Gastrocnemius medialis (tissue), 4 donors: ENCODE measurements at regions not wholly inside any gene's neighbourhood (a gene's known extent, or its start where the extent isn't known, plus 50 kb on each side); places are given as distances from the start of the nearest gene placed in this dataset.
"Not testable (repeated sequence)": the region's sequence is repeated elsewhere in the genome, so short reads cannot be mapped to it uniquely, and the experiment has no call there.

ENCODE experiments used
- ATAC-seq, 2 donors: fragments of 150-250 bp; one replicate each; pipeline ENCODE4 v1.9.1; 2016
- DNase-seq, 2 donors: peaks; one replicate each; pipeline ENCODE4 v3.0.0-alpha.2; 2019
- H3K27ac ChIP-seq, 4 donors: fragments of 200-600 bp; sonication (generic); 1 replicate in 1 of 4; 2 replicates in 3 of 4; pipeline ENCODE4 v1.5.1; 2016 to 2018; ENCODE audit warnings: mild to moderate bottlenecking in 2 of 4, moderate library complexity in 1 of 4
- H3K27me3 ChIP-seq, 3 donors: fragments of 200-600 bp; sonication (generic) in 2 of 3; 1 replicate in 1 of 3; 2 replicates in 2 of 3; pipeline versions ENCODE4 v1.5.1 to v1.6.0; 2016 to 2019; ENCODE audit warnings: mild to moderate bottlenecking in 1 of 3, moderate library complexity in 1 of 3
- H3K36me3 ChIP-seq, 2 donors: fragments of 200-600 bp; sonication (generic) in 1 of 2; one replicate each; pipeline ENCODE4 v1.5.1; 2017 to 2018
- H3K4me1 ChIP-seq, 2 donors: fragments of 200-600 bp; sonication (generic) in 1 of 2; one replicate each; pipeline ENCODE4 v1.5.1; 2016 to 2017; ENCODE audit warnings: mild to moderate bottlenecking in 2 of 2
- H3K4me3 ChIP-seq, 4 donors: fragments of 200-600 bp; sonication (generic) in 3 of 4; 1 replicate in 1 of 4; 2 replicates in 3 of 4; pipeline ENCODE4 v1.5.1; 2016 to 2019; ENCODE audit warnings: mild to moderate bottlenecking in 2 of 4
- H3K9me3 ChIP-seq, 3 donors: fragments of 200-600 bp; sonication (generic) in 2 of 3; 1 replicate in 1 of 3; 2 replicates in 2 of 3; pipeline ENCODE4 v1.5.1; 2016 to 2019
- POLR2A ChIP-seq, 2 donors: fragments of 450-650 bp; IDR thresholded peaks; one replicate each; pipeline ENCODE4 v1.6.1; 2017; ENCODE audit warnings: antibody characterized with exemption in 2 of 2, mild to moderate bottlenecking in 2 of 2, moderate library complexity in 2 of 2
- in situ Hi-C, 4 donors: fragments of 200-750 bp; cut with MboI; loops; one replicate each; pipeline versions ENCODE4 v1.15.0 to v1.8.0; 2017; ENCODE audit warnings: low sequenced_read_pairs in 4 of 4
- intact Hi-C: fragments of 100-400 bp; cut with DNase I; formaldehyde crosslinking; loops from one replicate; pipeline ENCODE4 v1.15.1; 2023; ENCODE audit warnings: low total_unique reads
- TF ChIP-seq, protein P1 (sequence below), 5 experiments: fragments of 450-650 bp in 3 of 5; fragments of 200-600 bp in 2 of 5; sonication (generic) in 2 of 5; IDR thresholded peaks in 4 of 5; conservative IDR thresholded peaks in 1 of 5; 1 replicate in 4 of 5; 2 replicates in 1 of 5; pipeline ENCODE4 v1.5.1; 2016 to 2019; ENCODE audit warnings: antibody characterized with exemption in 5 of 5, mild to moderate bottlenecking in 3 of 5, moderate library complexity in 3 of 5

DNA sequence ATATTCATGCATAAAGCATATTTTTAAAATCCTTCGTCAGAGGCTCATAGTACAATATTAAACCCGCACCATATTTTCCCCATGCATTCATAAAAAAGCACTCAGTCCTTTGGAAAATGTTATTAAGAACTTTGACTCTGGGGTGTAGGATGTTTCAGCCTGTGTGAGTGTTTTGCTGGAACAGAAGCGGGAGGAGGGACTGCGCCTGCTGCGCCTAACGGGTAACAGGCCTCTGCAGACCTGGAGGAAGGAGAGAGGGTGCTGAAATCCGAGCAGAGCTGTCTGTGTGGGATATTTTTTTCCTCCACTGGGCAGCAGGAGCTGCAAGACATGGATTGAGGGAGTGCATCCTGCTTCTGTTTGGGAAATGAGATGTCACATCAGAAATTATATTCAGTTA lies 483.0 kb downstream of the BRD1 start:
- Histone ChIP-seq H3K27ac (no peak overlapping the region), H3K4me1 (no peaks in the 10 kb centered on the region), H3K27me3 (peaks cover 0 to 5% (median 0%) of the 10 kb centered on the region in 3 donors), H3K36me3 (no peaks in the 10 kb centered on the region), H3K9me3 (no peaks in the 10 kb centered on the region), H3K4me3 (no peak overlapping the region)
- no peak for DNase-seq
- in situ Hi-C loops (no loop called here), intact Hi-C loops (no loop called here)
- no peak for TF ChIP-seq POLR2A (IDR thresholded peaks at IDR 0.05)
- TF ChIP-seq, protein P1, sequence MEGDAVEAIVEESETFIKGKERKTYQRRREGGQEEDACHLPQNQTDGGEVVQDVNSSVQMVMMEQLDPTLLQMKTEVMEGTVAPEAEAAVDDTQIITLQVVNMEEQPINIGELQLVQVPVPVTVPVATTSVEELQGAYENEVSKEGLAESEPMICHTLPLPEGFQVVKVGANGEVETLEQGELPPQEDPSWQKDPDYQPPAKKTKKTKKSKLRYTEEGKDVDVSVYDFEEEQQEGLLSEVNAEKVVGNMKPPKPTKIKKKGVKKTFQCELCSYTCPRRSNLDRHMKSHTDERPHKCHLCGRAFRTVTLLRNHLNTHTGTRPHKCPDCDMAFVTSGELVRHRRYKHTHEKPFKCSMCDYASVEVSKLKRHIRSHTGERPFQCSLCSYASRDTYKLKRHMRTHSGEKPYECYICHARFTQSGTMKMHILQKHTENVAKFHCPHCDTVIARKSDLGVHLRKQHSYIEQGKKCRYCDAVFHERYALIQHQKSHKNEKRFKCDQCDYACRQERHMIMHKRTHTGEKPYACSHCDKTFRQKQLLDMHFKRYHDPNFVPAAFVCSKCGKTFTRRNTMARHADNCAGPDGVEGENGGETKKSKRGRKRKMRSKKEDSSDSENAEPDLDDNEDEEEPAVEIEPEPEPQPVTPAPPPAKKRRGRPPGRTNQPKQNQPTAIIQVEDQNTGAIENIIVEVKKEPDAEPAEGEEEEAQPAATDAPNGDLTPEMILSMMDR (IDR thresholded peaks at IDR 0.05 in 4 of 5, conservative IDR thresholded peaks at IDR 0.05 in 1 of 5) = no peak
- ATAC-seq = no peak

DNA sequence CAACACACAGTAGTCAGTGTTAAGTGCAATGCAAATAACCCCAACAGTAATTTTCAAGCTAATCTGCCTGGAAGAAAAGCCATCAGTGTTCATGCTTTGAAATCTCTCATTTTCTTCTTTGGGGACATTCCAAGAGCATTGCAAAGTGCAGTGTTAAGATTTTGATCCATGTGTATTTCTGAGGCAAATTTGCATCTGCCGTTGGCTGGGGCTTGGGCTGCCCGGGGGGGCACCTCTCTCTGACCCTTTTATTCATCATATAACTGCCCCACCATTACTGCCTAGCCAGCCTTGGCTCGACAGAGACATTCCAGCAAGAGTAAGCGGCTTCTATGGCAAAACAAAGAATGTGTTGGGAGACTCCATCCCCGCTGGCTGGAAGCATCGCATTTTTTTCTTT lies 483.5 kb downstream of the BRD1 start:
- intact Hi-C loops = no loop called here
- Histone ChIP-seq H3K27me3 (peaks cover 0 to 5% (median 0%) of the 10 kb centered on the region in 3 donors), H3K4me1 (no peaks in the 10 kb centered on the region), H3K27ac (no peak overlapping the region), H3K4me3 (no peak overlapping the region), H3K36me3 (no peaks in the 10 kb centered on the region), H3K9me3 (no peaks in the 10 kb centered on the region)
- no peak for TF ChIP-seq POLR2A (IDR thresholded peaks at IDR 0.05)
- TF ChIP-seq, protein P1 (IDR thresholded peaks at IDR 0.05 in 4 of 5, conservative IDR thresholded peaks at IDR 0.05 in 1 of 5) = no peak
- ATAC-seq (no peak), DNase-seq (no peak)
- in situ Hi-C loops = no loop called here

DNA sequence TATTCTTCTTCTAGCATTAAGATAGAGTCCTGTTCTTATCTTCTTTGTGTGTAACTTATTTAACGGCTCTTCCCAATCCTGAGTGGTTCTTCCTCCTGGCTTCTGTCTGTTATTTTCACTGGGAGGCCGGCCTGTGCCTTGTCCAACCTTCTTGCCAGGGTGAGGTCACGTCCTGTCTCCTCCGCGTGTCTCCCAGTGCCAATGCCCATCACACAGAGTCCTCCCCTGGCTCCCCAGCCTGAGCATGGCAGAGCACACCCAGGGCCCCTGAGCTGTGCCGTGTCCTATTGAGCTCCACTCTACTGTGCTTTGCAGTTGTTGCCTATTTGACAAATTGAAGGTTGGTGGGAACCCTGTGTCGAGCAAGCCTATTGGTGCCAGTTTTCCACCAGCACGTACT lies 487.3 kb downstream of the BRD1 start:
- Histone ChIP-seq H3K4me3 (no peak overlapping the region), H3K27me3 (peaks cover 0 to 5% (median 0%) of the 10 kb centered on the region in 3 donors), H3K4me1 (no peaks in the 10 kb centered on the region), H3K9me3 (no peaks in the 10 kb centered on the region), H3K36me3 (no peaks in the 10 kb centered on the region), H3K27ac (no peak overlapping the region)
- ATAC-seq (no peak), DNase-seq (no peak)
- in situ Hi-C loops (no loop called here), intact Hi-C loops (no loop called here)
- TF ChIP-seq, protein P1 (IDR thresholded peaks at IDR 0.05 in 4 of 5, conservative IDR thresholded peaks at IDR 0.05 in 1 of 5) = no peak
- no peak for TF ChIP-seq POLR2A (IDR thresholded peaks at IDR 0.05)

- intact Hi-C loops, in situ Hi-C loops, H3K4me1 ChIP-seq: not testable (repeated sequence)
Measured at GRCh38 chr22:49336483-49336882, 491.2 kb downstream of the BRD1 start.

DNA sequence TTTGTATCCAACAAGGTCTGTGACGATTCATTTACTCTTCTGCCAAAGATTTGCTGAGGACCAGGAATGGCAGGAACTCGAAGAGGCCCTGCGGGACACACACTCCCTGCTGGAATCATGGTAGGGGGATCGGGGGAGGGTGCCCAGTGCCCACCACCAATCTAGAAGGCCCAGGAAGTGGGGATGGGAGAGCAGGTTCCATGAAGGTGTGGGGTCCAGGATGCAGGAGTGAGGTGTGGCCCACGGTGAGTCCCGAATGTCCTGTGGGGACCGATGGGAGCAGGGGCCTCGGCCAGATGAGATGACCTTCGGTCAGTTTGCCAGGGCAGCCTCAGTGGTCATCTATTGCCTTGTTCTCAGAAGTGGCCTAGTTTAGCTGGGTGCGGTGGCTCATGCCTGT lies 492.7 kb downstream of the BRD1 start:
- no peaks in the 10 kb centered on the region for H3K4me1 ChIP-seq
- H3K27ac ChIP-seq = no peak overlapping the region
- DNase-seq = no peak
- no peak for ATAC-seq
- H3K36me3 ChIP-seq = no peaks in the 10 kb centered on the region
- no peaks in the 10 kb centered on the region for H3K27me3 ChIP-seq
- intact Hi-C loops = no loop called here
- in situ Hi-C loops = no loop called here
- no peaks in the 10 kb centered on the region for H3K9me3 ChIP-seq
- no peak overlapping the region for H3K4me3 ChIP-seq
- TF ChIP-seq POLR2A (IDR thresholded peaks at IDR 0.05) = no peak
- TF ChIP-seq, protein P1 (IDR thresholded peaks at IDR 0.05 in 4 of 5, conservative IDR thresholded peaks at IDR 0.05 in 1 of 5) = no peak

More at GRCh38 chr22:49336483-49336882, 491.2 kb downstream of the BRD1 start:
- DNase-seq, H3K9me3 ChIP-seq, ATAC-seq, H3K27me3 ChIP-seq, H3K4me3 ChIP-seq, H3K36me3 ChIP-seq, H3K27ac ChIP-seq: not testable (repeated sequence)
